ENCODE measurements at regions not wholly inside any gene's neighbourhood (a gene's known extent, or its start where the extent isn't known, plus 50 kb on each side); places are given as distances from the start of the nearest gene placed in this dataset.

DNA sequence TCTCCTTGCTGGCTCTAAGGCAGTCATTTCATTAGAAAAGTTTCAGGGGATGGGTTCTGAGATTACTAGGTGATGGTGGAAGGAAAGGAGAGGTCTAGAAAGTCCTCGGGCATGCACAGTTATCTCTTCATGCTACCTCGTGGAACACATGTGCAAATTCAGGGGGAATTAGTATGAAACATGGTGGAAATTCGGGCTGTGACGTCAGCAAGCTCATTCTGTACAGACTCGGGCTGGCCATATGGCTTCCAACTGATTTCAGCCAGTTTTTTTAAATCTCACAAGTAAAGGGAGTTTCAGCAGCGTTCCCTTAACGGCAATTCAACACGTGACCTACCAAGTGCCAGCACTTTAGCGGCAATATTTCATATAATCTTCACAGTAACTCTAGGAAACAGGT, 251.1 kb downstream of the TBL1XR1 start:
- H3K4me2 ChIP-seq (ENCODE audit: low read depth, low read length) = no peak overlapping the region
- POLR2A ChIA-PET = no interaction called here
- FAIRE-seq (no peak), DNase-seq (ENCODE audit: low spot score) (no peak), ATAC-seq (no peak)
- TF ChIP-seq NAIF1 (CRISPR knock-in tag; IDR thresholded peaks at IDR 0.05; ENCODE audit: borderline replicate concordance) (no peak), ZKSCAN5 (CRISPR knock-in tag; IDR thresholded peaks at IDR 0.05) (no peak), CREB1 (IDR thresholded peaks at IDR 0.05) (peak; percentile 93), CREB1 (CRISPR knock-in tag; IDR thresholded peaks at IDR 0.05) (no peak)
- H3K4me1 ChIP-seq (ENCODE audit: insufficient read depth, low read length) = no peaks in the 10 kb centered on the region
- H3K27ac ChIP-seq (ENCODE audit: extremely low read length, insufficient read depth, low read length) = no peak overlapping the region
- H4K20me1 ChIP-seq (ENCODE audit: insufficient read depth, low read length) = no peaks in the 10 kb centered on the region
- in situ Hi-C loops (cut with HindIII; ENCODE audit: extremely low pct_ligation_motif_present, low pct_unique_long_range_greater_than_20kb) (no loop called here), intact Hi-C loops (cut with micrococcal nuclease; ENCODE audit: unreplicated experiment) (no loop called here)
- CTCF ChIA-PET (ENCODE audit: low intra/inter-chr PET ratio, low total read pairs) = no interaction called here
- no TSS peak for BruUV-seq (replicated peaks)
- H3K79me2 ChIP-seq (ENCODE audit: insufficient read depth, low read length) = no peaks in the 10 kb centered on the region
- H3K36me3 ChIP-seq (replicated peaks in 1 of 2; ENCODE audit: control insufficient read depth in 1 of 2, insufficient read depth in 2 of 2, low read length in 2 of 2) = no peaks in the 10 kb centered on the region
- no peak overlapping the region for H2AFZ ChIP-seq (ENCODE audit: low read length)
- no peak overlapping the region for H3K9ac ChIP-seq (ENCODE audit: insufficient read depth, low read depth, low read length)
- whole genome bisulfite sequencing (ENCODE audit: low lambda C conversion rate) = 28% methylated on average over 9 of the region's 9 CpGs
- no peak overlapping the region for H3K4me3 ChIP-seq (replicated peaks in 1 of 3; ENCODE audit: insufficient read depth in 1 of 3, low read depth in 2 of 3, low read length in 3 of 3)
- H3K27me3 ChIP-seq (ENCODE audit: control insufficient read depth in 1 of 2, insufficient read depth in 2 of 2, low read length in 2 of 2) = no peaks in the 10 kb centered on the region; a peak in 1 of 5 replicates
- H3K9me3 ChIP-seq (ENCODE audit: low read length) = no peaks in the 10 kb centered on the region

DNA sequence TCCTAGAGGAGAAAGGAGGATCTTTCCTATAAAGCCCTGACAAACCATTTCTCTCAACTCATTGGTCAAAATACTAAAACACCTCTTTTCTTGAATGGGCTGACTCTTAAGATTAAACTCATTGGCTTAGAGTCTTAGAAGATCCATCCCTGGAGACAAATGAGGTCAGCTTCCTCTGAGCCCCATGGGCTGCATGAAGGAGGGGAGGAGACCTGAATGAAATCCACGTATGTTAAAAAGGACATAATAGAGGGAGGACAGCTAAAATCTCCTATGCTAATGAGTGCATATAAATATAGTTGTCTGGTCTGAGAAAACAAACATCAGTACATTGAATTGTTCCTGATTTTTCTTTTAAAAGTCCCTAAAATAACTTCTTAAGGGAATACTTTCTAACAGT, 255.0 kb downstream of the TBL1XR1 start:
- POLR2A ChIA-PET = no interaction called here

More for the DNA sequence above, 255.0 kb downstream of the TBL1XR1 start:
- Histone ChIP-seq H3K9ac (ENCODE audit: insufficient read depth, low read depth, low read length) (no peak overlapping the region), H3K79me2 (ENCODE audit: insufficient read depth, low read length) (no peaks in the 10 kb centered on the region), H2AFZ (ENCODE audit: low read length) (no peak overlapping the region), H3K4me3 (replicated peaks in 1 of 3; ENCODE audit: insufficient read depth in 1 of 3, low read depth in 2 of 3, low read length in 3 of 3) (no peak overlapping the region), H3K27me3 (ENCODE audit: control insufficient read depth in 1 of 2, insufficient read depth in 2 of 2, low read length in 2 of 2) (no peaks in the 10 kb centered on the region; a peak in 1 of 5 replicates), H3K4me1 (ENCODE audit: insufficient read depth, low read length) (no peaks in the 10 kb centered on the region), H3K27ac (ENCODE audit: extremely low read length, insufficient read depth, low read length) (no peak overlapping the region), H4K20me1 (ENCODE audit: insufficient read depth, low read length) (no peaks in the 10 kb centered on the region), H3K9me3 (ENCODE audit: low read length) (no peaks in the 10 kb centered on the region), H3K36me3 (replicated peaks in 1 of 2; ENCODE audit: control insufficient read depth in 1 of 2, insufficient read depth in 2 of 2, low read length in 2 of 2) (no peaks in the 10 kb centered on the region), H3K4me2 (ENCODE audit: low read depth, low read length) (no peak overlapping the region)
- in situ Hi-C loops (cut with HindIII; ENCODE audit: extremely low pct_ligation_motif_present, low pct_unique_long_range_greater_than_20kb) = loop anchor here (5.0 kb wide), 1 partner anchor 425 kb away; no protein-coding TSS in a partner anchor
- TF ChIP-seq RCOR2 (CRISPR knock-in tag; IDR thresholded peaks at IDR 0.05) = no peak
- TF ChIP-seq, protein P1, sequence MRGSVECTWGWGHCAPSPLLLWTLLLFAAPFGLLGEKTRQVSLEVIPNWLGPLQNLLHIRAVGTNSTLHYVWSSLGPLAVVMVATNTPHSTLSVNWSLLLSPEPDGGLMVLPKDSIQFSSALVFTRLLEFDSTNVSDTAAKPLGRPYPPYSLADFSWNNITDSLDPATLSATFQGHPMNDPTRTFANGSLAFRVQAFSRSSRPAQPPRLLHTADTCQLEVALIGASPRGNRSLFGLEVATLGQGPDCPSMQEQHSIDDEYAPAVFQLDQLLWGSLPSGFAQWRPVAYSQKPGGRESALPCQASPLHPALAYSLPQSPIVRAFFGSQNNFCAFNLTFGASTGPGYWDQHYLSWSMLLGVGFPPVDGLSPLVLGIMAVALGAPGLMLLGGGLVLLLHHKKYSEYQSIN (CRISPR knock-in tag; IDR thresholded peaks at IDR 0.05; ENCODE audit: borderline replicate concordance) = no peak
- no peak for TF ChIP-seq ZNF33B (CRISPR knock-in tag; IDR thresholded peaks at IDR 0.05)
- TF ChIP-seq, protein P2, sequence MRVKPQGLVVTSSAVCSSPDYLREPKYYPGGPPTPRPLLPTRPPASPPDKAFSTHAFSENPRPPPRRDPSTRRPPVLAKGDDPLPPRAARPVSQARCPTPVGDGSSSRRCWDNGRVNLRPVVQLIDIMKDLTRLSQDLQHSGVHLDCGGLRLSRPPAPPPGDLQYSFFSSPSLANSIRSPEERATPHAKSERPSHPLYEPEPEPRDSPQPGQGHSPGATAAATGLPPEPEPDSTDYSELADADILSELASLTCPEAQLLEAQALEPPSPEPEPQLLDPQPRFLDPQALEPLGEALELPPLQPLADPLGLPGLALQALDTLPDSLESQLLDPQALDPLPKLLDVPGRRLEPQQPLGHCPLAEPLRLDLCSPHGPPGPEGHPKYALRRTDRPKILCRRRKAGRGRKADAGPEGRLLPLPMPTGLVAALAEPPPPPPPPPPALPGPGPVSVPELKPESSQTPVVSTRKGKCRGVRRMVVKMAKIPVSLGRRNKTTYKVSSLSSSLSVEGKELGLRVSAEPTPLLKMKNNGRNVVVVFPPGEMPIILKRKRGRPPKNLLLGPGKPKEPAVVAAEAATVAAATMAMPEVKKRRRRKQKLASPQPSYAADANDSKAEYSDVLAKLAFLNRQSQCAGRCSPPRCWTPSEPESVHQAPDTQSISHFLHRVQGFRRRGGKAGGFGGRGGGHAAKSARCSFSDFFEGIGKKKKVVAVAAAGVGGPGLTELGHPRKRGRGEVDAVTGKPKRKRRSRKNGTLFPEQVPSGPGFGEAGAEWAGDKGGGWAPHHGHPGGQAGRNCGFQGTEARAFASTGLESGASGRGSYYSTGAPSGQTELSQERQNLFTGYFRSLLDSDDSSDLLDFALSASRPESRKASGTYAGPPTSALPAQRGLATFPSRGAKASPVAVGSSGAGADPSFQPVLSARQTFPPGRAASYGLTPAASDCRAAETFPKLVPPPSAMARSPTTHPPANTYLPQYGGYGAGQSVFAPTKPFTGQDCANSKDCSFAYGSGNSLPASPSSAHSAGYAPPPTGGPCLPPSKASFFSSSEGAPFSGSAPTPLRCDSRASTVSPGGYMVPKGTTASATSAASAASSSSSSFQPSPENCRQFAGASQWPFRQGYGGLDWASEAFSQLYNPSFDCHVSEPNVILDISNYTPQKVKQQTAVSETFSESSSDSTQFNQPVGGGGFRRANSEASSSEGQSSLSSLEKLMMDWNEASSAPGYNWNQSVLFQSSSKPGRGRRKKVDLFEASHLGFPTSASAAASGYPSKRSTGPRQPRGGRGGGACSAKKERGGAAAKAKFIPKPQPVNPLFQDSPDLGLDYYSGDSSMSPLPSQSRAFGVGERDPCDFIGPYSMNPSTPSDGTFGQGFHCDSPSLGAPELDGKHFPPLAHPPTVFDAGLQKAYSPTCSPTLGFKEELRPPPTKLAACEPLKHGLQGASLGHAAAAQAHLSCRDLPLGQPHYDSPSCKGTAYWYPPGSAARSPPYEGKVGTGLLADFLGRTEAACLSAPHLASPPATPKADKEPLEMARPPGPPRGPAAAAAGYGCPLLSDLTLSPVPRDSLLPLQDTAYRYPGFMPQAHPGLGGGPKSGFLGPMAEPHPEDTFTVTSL (CRISPR knock-in tag; IDR thresholded peaks at IDR 0.05; ENCODE audit: borderline replicate concordance) = no peak
- CTCF ChIA-PET (ENCODE audit: low intra/inter-chr PET ratio, low total read pairs) = no interaction called here
- DNase-seq (ENCODE audit: low spot score) (no peak), ATAC-seq (no peak), FAIRE-seq (no peak)
- BruUV-seq (replicated peaks) = no TSS peak
- intact Hi-C loops (cut with micrococcal nuclease; ENCODE audit: unreplicated experiment) = no loop called here
- 8% methylated on average over 1 of the region's 1 CpG for WGBS (ENCODE audit: low lambda C conversion rate)
